ENCODE measurements at regions not wholly inside any gene's neighbourhood (a gene's known extent, or its start where the extent isn't known, plus 50 kb on each side); places are given as distances from the start of the nearest gene placed in this dataset.
"Not testable (repeated sequence)": the region's sequence is repeated elsewhere in the genome, so short reads cannot be mapped to it uniquely, and the experiment has no call there.

DNA sequence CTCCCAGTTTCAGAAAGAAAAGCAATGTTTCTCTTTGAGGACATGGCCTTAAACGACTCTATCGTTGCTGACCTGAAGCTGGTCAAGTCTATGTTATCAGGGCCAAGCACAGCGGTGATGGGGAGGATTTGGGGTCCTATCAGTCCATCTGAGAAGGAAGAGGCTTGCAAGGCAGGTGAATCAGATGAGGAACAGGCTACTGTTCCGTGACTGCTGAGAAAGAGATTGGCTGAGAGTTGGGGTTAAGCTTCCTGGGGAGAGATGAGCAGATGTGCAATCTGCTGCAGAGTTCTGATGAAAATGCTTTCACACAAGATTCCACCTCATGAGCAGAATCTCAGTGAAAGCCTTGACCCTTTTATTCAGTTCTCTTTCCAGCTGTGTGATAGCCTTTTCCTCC, 168.3 kb upstream of the STMND1 start:
- Histone ChIP-seq H3K27ac (no peak overlapping the region), H3K9me3 (peaks cover 0 to 5% (median 0%) of the 10 kb centered on the region in 8 donors), H3K4me1 (no peaks in the 10 kb centered on the region), H3K27me3 (replicated peaks in 1 of 7) (no peaks in the 10 kb centered on the region), H3K4me3 (no peak overlapping the region), H3K36me3 (no peaks in the 10 kb centered on the region)
- DNase-seq = no peak
- intact Hi-C loops (cut with DNase I; ENCODE audit: low total_unique reads) = no loop called here
- TF ChIP-seq, protein P1, sequence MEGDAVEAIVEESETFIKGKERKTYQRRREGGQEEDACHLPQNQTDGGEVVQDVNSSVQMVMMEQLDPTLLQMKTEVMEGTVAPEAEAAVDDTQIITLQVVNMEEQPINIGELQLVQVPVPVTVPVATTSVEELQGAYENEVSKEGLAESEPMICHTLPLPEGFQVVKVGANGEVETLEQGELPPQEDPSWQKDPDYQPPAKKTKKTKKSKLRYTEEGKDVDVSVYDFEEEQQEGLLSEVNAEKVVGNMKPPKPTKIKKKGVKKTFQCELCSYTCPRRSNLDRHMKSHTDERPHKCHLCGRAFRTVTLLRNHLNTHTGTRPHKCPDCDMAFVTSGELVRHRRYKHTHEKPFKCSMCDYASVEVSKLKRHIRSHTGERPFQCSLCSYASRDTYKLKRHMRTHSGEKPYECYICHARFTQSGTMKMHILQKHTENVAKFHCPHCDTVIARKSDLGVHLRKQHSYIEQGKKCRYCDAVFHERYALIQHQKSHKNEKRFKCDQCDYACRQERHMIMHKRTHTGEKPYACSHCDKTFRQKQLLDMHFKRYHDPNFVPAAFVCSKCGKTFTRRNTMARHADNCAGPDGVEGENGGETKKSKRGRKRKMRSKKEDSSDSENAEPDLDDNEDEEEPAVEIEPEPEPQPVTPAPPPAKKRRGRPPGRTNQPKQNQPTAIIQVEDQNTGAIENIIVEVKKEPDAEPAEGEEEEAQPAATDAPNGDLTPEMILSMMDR (IDR thresholded peaks at IDR 0.05 in 8 of 11, conservative IDR thresholded peaks at IDR 0.05 in 3 of 11) = no peak
- TF ChIP-seq POLR2AphosphoS5 (IDR thresholded peaks at IDR 0.05) = no peak
- TF ChIP-seq POLR2A (IDR thresholded peaks at IDR 0.05) = no peak
- 74 to 83% (median 79%) methylated on average over 4 of the region's 4 CpGs for WGBS, 5 donors

DNA sequence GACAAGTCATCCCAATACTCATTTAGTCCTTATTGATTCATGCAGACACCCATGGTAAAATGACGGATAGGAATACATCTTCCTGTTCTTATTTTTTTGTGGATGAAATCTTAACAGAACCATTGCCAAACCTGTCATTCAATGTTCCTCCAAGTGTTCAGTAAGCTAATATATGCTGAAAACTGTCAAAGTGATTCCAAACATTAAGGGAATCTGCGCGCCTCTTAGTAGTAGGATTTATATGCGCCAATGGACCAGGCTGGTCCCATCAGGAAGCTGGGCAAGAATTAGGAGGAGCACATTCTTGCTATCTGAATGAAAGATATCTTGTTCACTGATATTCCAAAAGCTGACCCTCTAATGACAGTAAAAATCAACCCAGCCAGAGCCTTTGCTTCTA, 168.9 kb upstream of the STMND1 start:
- TF ChIP-seq, protein P1 (IDR thresholded peaks at IDR 0.05 in 8 of 11, conservative IDR thresholded peaks at IDR 0.05 in 3 of 11) = no peak
- TF ChIP-seq POLR2A (IDR thresholded peaks at IDR 0.05) = no peak
- TF ChIP-seq POLR2AphosphoS5 (IDR thresholded peaks at IDR 0.05) = no peak
- peaks cover 0 to 5% (median 0%) of the 10 kb centered on the region in 8 donors for H3K9me3 ChIP-seq
- no peaks in the 10 kb centered on the region for H3K4me1 ChIP-seq
- intact Hi-C loops (cut with DNase I; ENCODE audit: low total_unique reads) = no loop called here
- H3K27me3 ChIP-seq (replicated peaks in 1 of 7) = no peaks in the 10 kb centered on the region
- WGBS, 5 donors = 93 to 98% (median 97%) methylated on average over 4 of the region's 4 CpGs
- DNase-seq = no peak
- no peak overlapping the region for H3K27ac ChIP-seq
- H3K4me3 ChIP-seq = no peak overlapping the region
- no peaks in the 10 kb centered on the region for H3K36me3 ChIP-seq

DNA sequence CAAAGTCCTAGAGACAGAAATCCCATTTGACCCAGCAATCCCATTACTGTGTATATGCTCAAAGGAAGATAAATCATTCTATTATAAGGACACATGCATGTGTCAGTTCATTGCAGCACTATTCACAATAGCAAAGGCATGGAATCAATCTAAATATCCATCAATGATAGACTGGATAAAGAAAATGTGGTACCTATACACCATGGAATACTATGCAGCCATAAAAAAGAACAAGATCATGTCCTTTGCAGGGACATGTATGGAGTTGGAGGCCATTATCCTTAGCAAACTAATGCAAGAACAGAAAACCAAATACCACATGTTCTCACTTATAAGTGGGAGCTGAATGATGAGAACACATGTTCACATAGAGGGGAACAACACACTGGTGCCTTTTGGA, 169.8 kb upstream of the ATXN1 start:
- intact Hi-C loops (cut with DNase I; ENCODE audit: low total_unique reads); H3K9me3 ChIP-seq; H3K27me3 ChIP-seq (replicated peaks in 1 of 7); H3K4me1 ChIP-seq; DNase-seq; H3K27ac ChIP-seq; H3K4me3 ChIP-seq; H3K36me3 ChIP-seq: not testable (repeated sequence)

DNA sequence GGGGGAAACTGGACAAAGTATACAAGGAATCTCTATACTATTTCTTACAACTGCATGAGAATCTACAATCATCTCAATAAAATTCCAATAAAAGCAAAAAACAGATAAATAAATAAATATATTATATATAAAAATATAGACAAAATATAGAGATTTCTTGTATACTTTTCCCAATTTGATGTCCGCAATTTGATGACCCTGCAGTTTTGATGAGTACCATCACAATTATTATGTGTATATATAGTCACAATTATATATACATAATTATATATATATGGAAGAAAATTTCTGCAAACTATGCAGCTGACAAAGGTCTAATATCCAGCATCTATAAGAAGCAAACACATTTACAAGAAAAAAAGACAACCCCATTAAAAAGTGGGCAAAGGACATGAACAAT, 169.2 kb upstream of the ATXN1 start:
- TF ChIP-seq POLR2A (IDR thresholded peaks at IDR 0.05) = no peak
- TF ChIP-seq, protein P1 (IDR thresholded peaks at IDR 0.05 in 8 of 11, conservative IDR thresholded peaks at IDR 0.05 in 3 of 11) = no peak
- no peak for TF ChIP-seq POLR2AphosphoS5 (IDR thresholded peaks at IDR 0.05)
- 51 to 95% (median 95%) methylated on average over 1 of the region's 1 CpG for WGBS, 5 donors
- H3K27ac ChIP-seq = no peak overlapping the region
- intact Hi-C loops (cut with DNase I; ENCODE audit: low total_unique reads) = no loop called here
- H3K4me1 ChIP-seq = no peaks in the 10 kb centered on the region
- H3K9me3 ChIP-seq = peaks cover 0 to 5% (median 0%) of the 10 kb centered on the region in 8 donors
- H3K36me3 ChIP-seq = no peaks in the 10 kb centered on the region
- H3K4me3 ChIP-seq = no peak overlapping the region
- no peaks in the 10 kb centered on the region for H3K27me3 ChIP-seq (replicated peaks in 1 of 7)
- DNase-seq = no peak

DNA sequence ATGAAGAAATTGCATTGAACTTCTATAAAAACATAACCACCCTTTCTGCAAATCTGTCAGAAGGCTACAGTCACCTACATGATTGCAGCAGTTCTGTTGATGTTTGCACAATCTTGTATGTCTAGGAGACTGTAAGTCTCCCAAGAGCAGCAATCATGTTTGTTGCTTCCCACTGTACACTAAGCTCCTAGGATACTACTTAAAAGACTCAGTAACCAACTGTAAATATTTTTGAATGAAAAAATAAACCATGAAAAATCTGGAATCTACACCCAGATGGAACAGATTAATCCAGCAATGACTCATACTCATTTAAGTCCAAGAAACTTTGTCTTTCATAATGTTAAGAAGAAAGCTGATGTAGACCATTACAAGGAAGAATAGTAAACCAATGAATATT, 168.5 kb upstream of the ATXN1 start:
- no peaks in the 10 kb centered on the region for H3K27me3 ChIP-seq (replicated peaks in 1 of 7)
- no peak for DNase-seq
- no peak overlapping the region for H3K27ac ChIP-seq
- intact Hi-C loops (cut with DNase I; ENCODE audit: low total_unique reads) = no loop called here
- H3K4me3 ChIP-seq = no peak overlapping the region
- TF ChIP-seq, protein P1 (IDR thresholded peaks at IDR 0.05 in 8 of 11, conservative IDR thresholded peaks at IDR 0.05 in 3 of 11) = no peak
- no peak for TF ChIP-seq POLR2AphosphoS5 (IDR thresholded peaks at IDR 0.05)
- no peak for TF ChIP-seq POLR2A (IDR thresholded peaks at IDR 0.05)
- no peaks in the 10 kb centered on the region for H3K4me1 ChIP-seq
- H3K9me3 ChIP-seq = peaks cover 0 to 5% (median 0%) of the 10 kb centered on the region in 8 donors
- no peaks in the 10 kb centered on the region for H3K36me3 ChIP-seq
